ENCODE measurements at regions not wholly inside any gene's neighbourhood (a gene's known extent, or its start where the extent isn't known, plus 50 kb on each side); places are given as distances from the start of the nearest gene placed in this dataset.

GRCh38 chr14:22489244-22489545, 99.8 kb downstream of the DAD1 start:
- TF ChIP-seq POLR2AphosphoS5 (IDR thresholded peaks at IDR 0.05; ENCODE audit: insufficient read depth in 1 of 2, low read depth in 1 of 2) (no peak), CTCF (IDR thresholded peaks at IDR 0.05) (no peak), POLR2A (IDR thresholded peaks at IDR 0.05) (no peak)

Data from vagina (tissue), 2 donors.